Neural cell (in vitro differentiated cells): ENCODE measurements at regions not wholly inside any gene's neighbourhood (a gene's known extent, or its start where the extent isn't known, plus 50 kb on each side); places are given as distances from the start of the nearest gene placed in this dataset.

Experiments
- H2AFZ ChIP-seq: fragments of 200-600, 300-800 bp; sonication (generic), shearing (Covaris generic); 2 replicates; pipeline ENCODE4 v1.6.0; 2014; ENCODE audit warnings: low read depth, mild to moderate bottlenecking, antibody characterized with exemption, low read length, moderate library complexity
- H3F3A ChIP-seq: fragments of 200-600 bp; shearing (Covaris generic); 2 replicates; pipeline ENCODE4 v1.6.1; 2016; ENCODE audit warnings: mild to moderate bottlenecking, moderate library complexity, mixed read lengths, antibody characterized with exemption, low read length; ENCODE audit not compliant: insufficient read depth, poor library complexity, severe bottlenecking
- H3K27ac ChIP-seq: fragments of 200-600, 300-800 bp; sonication (generic), shearing (Covaris generic); 2 replicates; pipeline ENCODE4 v1.5.1; 2014; ENCODE audit warnings: mild to moderate bottlenecking, low read length, moderate library complexity
- H3K27me3 ChIP-seq: fragments of 300-800, 200-600 bp; sonication (generic), shearing (Covaris generic); 2 replicates; pipeline ENCODE4 v1.6.0; 2014; ENCODE audit warnings: mild to moderate bottlenecking, low read depth, low read length, moderate library complexity; ENCODE audit not compliant: insufficient read depth
- H3K36me3 ChIP-seq: fragments of 300-800, 200-600 bp; sonication (generic), shearing (Covaris generic); 2 replicates; pipeline ENCODE4 v1.5.1; 2014; ENCODE audit warnings: mild to moderate bottlenecking, antibody characterized with exemption, low read length, moderate library complexity; ENCODE audit not compliant: insufficient read depth
- H3K4me2 ChIP-seq: fragments of 300-800, 200-600 bp; sonication (generic), shearing (Covaris generic); 2 replicates; pipeline ENCODE4 v1.6.0; 2014; ENCODE audit warnings: mild to moderate bottlenecking, low read length
- H3K4me3 ChIP-seq: fragments of 300-800, 200-600 bp; sonication (generic), shearing (Covaris generic); 2 replicates; pipeline ENCODE4 v1.5.1; 2014; ENCODE audit warnings: mild to moderate bottlenecking, low read length, moderate library complexity
- H3K79me2 ChIP-seq: fragments of 200-600 bp; shearing (Covaris generic); replicated peaks from 2 replicates; pipeline ENCODE4 v1.6.0; 2014; ENCODE audit warnings: mild to moderate bottlenecking, low read length, moderate library complexity; ENCODE audit not compliant: insufficient read depth
- H3K9ac ChIP-seq: fragments of 300-800, 200-600 bp; sonication (generic), shearing (Covaris generic); 2 replicates; pipeline ENCODE4 v1.6.1; 2016; ENCODE audit warnings: mild to moderate bottlenecking, low read length, mixed read lengths
- H3K9me2 ChIP-seq: fragments of 200-600 bp; shearing (Covaris generic); 2 replicates; pipeline ENCODE4 v1.6.1; 2016; ENCODE audit warnings: mild to moderate bottlenecking, low read length, mixed read lengths; ENCODE audit not compliant: insufficient read depth
- H3K9me3 ChIP-seq: fragments of 200-600, 300-800 bp; sonication (generic), shearing (Covaris generic); 2 replicates; pipeline ENCODE4 v1.6.1; 2016; ENCODE audit warnings: mild to moderate bottlenecking, mixed run types, low read length, moderate library complexity, mixed read lengths
- H4K20me1 ChIP-seq: fragments of 200-600 bp; shearing (Covaris generic); 2 replicates; pipeline ENCODE4 v1.6.1; 2016; ENCODE audit warnings: mild to moderate bottlenecking, mixed run types; ENCODE audit not compliant: insufficient read depth
- EP300 ChIP-seq: fragments of 450-650 bp; conservative IDR thresholded peaks from 2 replicates; pipeline ENCODE4 v1.6.1; 2014; ENCODE audit warnings: antibody characterized with exemption, mild to moderate bottlenecking, moderate library complexity; ENCODE audit not compliant: poor library complexity, severe bottlenecking
- EZH2 ChIP-seq: fragments of 200-600, 300-800 bp; shearing (Covaris generic), sonication (generic); IDR thresholded peaks from 2 replicates; pipeline ENCODE4 v1.6.1; 2014; ENCODE audit warnings: antibody characterized with exemption, low read length, borderline replicate concordance, mild to moderate bottlenecking; ENCODE audit not compliant: insufficient read depth, poor library complexity, severe bottlenecking
- MXI1 ChIP-seq: fragments of 450-650 bp; conservative IDR thresholded peaks from 2 replicates; pipeline ENCODE4 v1.6.1; 2014; ENCODE audit warnings: antibody characterized with exemption, mild to moderate bottlenecking; ENCODE audit not compliant: poor library complexity, severe bottlenecking
- POLR2AphosphoS5 ChIP-seq: IDR thresholded peaks from 2 replicates; pipeline ENCODE4 v1.6.1; 2012
- RAD21 ChIP-seq: fragments of 450-650 bp; conservative IDR thresholded peaks from 2 replicates; pipeline ENCODE4 v1.6.1; 2014; ENCODE audit warnings: antibody characterized with exemption, mild to moderate bottlenecking, moderate library complexity
- SMC3 ChIP-seq: fragments of 450-650 bp; conservative IDR thresholded peaks from 2 replicates; pipeline ENCODE4 v1.6.1; 2014; ENCODE audit warnings: antibody characterized with exemption, mild to moderate bottlenecking, moderate library complexity; ENCODE audit not compliant: poor library complexity
- TAF1 ChIP-seq: IDR thresholded peaks from 2 replicates; pipeline ENCODE4 v1.6.1; 2012; ENCODE audit warnings: low read depth
- TF ChIP-seq, protein P1 (sequence below): fragments of 450-650 bp; IDR thresholded peaks from 2 replicates; pipeline ENCODE4 v1.5.1; 2014; ENCODE audit warnings: antibody characterized with exemption, mild to moderate bottlenecking, moderate library complexity; ENCODE audit not compliant: poor library complexity, severe bottlenecking
- TF ChIP-seq, protein P2 (sequence below): IDR thresholded peaks from 2 replicates; pipeline ENCODE4 v1.6.1; 2012; ENCODE audit warnings: borderline replicate concordance

DNA sequence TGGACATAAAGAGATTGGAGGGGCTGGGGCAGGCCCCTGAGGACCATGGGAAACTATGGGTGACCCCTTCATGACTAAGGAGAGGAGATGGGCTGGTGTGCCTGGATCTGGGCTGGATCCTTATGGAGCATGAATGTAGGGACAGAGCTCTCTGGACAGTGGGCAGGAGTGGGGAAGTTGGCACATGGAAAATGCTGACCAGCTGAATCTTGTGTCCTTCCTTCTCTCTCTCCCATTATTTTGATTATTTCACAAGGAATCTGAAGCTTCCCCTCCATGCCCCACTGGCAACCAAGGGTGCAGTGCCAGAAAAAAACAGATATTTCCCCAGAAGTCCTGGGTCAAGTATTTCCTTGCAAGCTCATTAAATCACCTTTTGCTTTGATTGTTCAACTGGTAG, 175.2 kb downstream of the DHX35 start:
- no peak overlapping the region for H3K4me3 ChIP-seq
- no peak for TF ChIP-seq RAD21
- TF ChIP-seq, protein P1, sequence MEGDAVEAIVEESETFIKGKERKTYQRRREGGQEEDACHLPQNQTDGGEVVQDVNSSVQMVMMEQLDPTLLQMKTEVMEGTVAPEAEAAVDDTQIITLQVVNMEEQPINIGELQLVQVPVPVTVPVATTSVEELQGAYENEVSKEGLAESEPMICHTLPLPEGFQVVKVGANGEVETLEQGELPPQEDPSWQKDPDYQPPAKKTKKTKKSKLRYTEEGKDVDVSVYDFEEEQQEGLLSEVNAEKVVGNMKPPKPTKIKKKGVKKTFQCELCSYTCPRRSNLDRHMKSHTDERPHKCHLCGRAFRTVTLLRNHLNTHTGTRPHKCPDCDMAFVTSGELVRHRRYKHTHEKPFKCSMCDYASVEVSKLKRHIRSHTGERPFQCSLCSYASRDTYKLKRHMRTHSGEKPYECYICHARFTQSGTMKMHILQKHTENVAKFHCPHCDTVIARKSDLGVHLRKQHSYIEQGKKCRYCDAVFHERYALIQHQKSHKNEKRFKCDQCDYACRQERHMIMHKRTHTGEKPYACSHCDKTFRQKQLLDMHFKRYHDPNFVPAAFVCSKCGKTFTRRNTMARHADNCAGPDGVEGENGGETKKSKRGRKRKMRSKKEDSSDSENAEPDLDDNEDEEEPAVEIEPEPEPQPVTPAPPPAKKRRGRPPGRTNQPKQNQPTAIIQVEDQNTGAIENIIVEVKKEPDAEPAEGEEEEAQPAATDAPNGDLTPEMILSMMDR: no peak
- no peak for TF ChIP-seq EZH2
- no peak for TF ChIP-seq POLR2AphosphoS5
- no peak for TF ChIP-seq MXI1
- TF ChIP-seq SMC3: no peak
- no peak for TF ChIP-seq EP300
- TF ChIP-seq, protein P2, sequence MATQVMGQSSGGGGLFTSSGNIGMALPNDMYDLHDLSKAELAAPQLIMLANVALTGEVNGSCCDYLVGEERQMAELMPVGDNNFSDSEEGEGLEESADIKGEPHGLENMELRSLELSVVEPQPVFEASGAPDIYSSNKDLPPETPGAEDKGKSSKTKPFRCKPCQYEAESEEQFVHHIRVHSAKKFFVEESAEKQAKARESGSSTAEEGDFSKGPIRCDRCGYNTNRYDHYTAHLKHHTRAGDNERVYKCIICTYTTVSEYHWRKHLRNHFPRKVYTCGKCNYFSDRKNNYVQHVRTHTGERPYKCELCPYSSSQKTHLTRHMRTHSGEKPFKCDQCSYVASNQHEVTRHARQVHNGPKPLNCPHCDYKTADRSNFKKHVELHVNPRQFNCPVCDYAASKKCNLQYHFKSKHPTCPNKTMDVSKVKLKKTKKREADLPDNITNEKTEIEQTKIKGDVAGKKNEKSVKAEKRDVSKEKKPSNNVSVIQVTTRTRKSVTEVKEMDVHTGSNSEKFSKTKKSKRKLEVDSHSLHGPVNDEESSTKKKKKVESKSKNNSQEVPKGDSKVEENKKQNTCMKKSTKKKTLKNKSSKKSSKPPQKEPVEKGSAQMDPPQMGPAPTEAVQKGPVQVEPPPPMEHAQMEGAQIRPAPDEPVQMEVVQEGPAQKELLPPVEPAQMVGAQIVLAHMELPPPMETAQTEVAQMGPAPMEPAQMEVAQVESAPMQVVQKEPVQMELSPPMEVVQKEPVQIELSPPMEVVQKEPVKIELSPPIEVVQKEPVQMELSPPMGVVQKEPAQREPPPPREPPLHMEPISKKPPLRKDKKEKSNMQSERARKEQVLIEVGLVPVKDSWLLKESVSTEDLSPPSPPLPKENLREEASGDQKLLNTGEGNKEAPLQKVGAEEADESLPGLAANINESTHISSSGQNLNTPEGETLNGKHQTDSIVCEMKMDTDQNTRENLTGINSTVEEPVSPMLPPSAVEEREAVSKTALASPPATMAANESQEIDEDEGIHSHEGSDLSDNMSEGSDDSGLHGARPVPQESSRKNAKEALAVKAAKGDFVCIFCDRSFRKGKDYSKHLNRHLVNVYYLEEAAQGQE: no peak
- no peak for TF ChIP-seq TAF1
- no peak overlapping the region for H2AFZ ChIP-seq
- H3K4me2 ChIP-seq: no peak overlapping the region
- no peaks in the 10 kb centered on the region for H3K79me2 ChIP-seq
- no peaks in the 10 kb centered on the region for H3K9me3 ChIP-seq
- no peaks in the 10 kb centered on the region for H3F3A ChIP-seq
- H3K36me3 ChIP-seq: no peaks in the 10 kb centered on the region
- no peaks in the 10 kb centered on the region for H4K20me1 ChIP-seq
- no peaks in the 10 kb centered on the region for H3K9me2 ChIP-seq
- H3K9ac ChIP-seq: no peak overlapping the region
- H3K27ac ChIP-seq: no peak overlapping the region
- no peaks in the 10 kb centered on the region for H3K27me3 ChIP-seq

DNA sequence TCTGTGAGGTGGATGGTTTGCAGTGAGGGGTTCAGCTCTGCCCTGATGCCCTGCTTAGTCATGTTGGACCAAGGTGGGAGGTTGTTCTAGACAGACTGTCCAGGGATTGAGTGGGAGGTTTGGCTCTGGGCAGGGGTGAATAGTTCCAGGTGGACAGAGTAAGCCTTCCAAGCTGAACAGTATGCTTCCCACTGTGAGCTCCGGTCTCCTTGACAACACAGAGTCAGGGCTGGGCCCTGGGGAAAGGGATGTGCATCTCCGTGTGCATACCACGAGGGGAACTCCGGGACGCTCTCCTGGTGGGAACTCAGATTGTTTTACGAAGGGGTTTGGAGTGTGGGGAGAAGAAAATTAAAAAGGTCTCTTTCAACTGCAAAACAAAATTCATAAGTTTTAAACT, 174.7 kb downstream of the DHX35 start:
- H3F3A ChIP-seq: no peaks in the 10 kb centered on the region
- no peaks in the 10 kb centered on the region for H4K20me1 ChIP-seq
- H3K9me3 ChIP-seq: no peaks in the 10 kb centered on the region
- no peak overlapping the region for H3K4me3 ChIP-seq
- no peak overlapping the region for H3K27ac ChIP-seq
- no peaks in the 10 kb centered on the region for H3K79me2 ChIP-seq
- no peaks in the 10 kb centered on the region for H3K27me3 ChIP-seq
- H3K9ac ChIP-seq: no peak overlapping the region
- TF ChIP-seq, protein P2: no peak
- TF ChIP-seq SMC3: no peak
- TF ChIP-seq MXI1: no peak
- no peak overlapping the region for H2AFZ ChIP-seq
- H3K9me2 ChIP-seq: no peaks in the 10 kb centered on the region
- no peaks in the 10 kb centered on the region for H3K36me3 ChIP-seq
- no peak overlapping the region for H3K4me2 ChIP-seq
